DLD1 (cell line): ENCODE measurements at regions not wholly inside any gene's neighbourhood (a gene's known extent, or its start where the extent isn't known, plus 50 kb on each side); places are given as distances from the start of the nearest gene placed in this dataset.

Source experiments
- in situ Hi-C: cut with HindIII; loops from 2 replicates; pipeline ENCODE4 v1.10.0; 2017; ENCODE audit warnings: low sequenced_read_pairs

DNA sequence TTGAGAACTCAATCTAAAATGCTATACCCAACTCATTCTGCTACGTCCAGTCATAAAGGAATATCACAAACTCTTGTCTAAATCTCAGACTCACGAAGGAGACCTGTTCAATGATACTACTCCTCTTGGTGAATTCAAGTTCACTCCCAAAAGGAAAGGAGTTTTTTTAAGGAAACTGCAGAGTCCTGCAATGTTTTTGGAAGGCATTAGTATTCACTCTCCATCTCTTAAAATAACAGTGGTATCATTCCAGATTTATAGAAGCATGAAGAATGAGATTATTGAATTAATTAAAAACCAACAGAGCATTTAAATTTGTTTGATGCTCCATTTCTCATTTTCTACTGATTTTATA lies 73.4 kb downstream of the FOXD1 start:
- in situ Hi-C loops = no loop called here

DNA sequence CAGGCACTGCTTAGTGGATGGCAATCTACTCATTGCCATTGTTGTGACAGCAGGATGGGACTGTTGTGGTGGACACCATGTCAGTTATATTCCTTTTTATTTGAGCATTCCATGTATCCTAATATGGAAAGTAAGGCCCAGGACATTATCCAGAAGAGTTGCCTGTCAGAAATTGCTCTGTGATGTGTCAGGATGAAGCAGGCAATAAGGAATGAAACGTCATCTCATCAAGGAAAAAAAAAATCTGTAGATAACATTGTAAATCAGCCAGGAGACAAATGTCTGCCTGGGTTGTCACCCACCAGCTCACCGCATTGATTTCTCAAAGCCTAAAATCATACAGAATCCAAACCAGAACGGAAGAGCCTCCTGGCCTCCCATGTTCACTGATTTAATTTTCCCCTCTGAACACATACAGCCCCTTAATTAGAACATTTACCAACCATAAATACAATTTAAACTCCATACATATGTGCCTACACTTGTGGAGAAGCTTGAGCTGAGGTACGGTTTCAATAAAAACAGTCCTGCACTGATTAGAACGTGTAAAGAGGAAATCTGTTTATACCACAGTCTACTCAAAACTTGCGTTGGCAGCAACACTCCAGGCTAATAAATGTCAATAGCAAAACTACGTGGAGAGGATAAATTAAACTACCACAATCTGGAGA lies 73.9 kb downstream of the FOXD1 start:
- in situ Hi-C loops = no loop called here

DNA sequence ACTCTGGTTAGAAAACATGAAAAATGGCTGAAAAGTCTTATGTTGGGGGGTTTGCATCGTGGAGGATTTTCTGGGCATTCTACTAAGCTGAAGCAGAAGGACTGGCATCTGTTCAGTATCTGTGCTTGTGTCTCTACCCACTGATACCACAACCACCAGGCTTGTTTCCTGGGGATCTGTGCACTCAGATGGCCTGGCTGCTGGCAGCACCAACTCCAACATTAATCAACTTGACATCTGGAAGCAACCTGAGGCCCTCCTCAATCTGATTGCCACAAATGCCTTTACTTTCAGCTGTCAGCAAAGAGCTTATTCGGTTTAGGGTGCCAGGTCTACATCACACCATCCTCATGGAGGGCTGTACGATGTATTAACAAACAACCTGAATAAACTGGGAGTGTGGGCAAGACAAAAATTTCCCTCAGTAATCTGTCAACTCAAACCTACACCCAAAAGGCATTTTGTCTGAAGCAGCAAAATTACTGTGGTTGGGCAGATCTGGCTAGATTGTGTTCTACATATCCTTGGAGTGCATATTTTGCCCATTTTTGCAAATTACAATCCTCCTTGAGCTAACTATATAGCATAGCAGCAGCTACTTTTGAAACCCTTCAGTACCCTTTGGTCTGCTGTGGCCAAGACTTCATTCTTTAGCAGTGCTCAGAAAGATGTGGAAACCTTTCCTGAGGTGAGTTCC lies 74.6 kb downstream of the FOXD1 start:
- in situ Hi-C loops = no loop called here

DNA sequence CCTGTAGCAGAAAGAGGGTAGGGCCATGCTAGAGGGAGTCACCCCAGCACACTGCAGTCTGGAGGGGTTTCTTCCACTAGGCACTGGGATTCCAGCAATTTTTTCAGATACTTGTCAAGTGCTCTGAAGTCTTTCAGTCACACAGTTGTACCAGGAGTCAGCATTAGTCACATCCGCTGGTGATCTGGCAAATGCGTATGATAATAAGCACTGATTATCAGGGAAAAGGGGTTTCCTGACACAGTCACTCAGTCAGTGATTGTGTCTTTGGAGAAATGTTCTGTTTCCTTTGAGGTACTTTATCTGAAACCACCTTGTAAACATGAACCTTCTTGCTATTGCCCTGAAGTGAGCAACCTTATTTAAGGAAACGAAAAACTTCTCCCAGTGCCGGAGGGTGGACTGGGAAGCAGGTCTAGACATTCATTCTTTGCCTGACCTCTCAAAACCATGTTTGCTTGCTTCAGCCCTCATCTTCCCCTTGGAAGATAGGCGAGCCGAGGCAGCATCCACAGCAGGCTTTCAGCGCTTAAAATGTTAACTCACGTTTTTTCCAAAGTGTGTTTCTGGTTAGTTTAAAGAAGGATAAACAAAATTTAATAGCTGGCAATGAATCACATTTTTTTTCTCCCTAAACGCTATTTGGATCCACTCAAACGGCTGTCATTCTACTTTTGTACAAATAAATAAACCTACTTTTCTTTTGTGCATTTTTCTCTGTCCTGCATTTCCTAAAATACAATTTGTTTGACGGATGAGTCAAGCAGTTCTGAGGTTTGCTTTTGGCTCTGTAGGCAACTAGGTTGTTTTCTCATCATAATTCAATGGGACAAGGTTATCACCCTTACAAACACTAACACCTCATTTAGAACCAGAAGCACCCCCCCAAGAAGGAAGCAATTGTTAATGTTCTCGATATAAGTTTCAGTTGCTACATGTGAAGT lies 77.7 kb downstream of the FOXD1 start:
- in situ Hi-C loops = no loop called here

DNA sequence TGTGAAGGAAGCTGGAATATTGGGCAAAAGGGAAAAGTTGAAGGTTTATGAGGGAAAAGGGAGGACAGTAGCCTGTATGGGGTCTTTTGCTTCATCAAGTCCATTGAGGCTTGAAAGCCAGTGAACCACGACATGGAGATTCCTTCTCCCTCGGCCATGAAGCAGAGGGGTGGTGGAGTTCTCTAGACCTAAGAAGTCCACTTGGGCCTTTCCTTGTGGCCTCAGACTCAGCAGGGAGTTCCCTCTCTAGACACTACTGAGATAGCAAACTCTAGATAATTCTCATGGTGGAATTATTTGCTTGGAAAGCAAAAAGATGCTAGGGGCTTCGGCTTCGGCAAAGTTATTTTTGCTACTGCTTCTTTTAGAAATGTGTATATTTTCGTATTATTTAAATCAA lies 78.5 kb downstream of the FOXD1 start:
- in situ Hi-C loops = no loop called here

DNA sequence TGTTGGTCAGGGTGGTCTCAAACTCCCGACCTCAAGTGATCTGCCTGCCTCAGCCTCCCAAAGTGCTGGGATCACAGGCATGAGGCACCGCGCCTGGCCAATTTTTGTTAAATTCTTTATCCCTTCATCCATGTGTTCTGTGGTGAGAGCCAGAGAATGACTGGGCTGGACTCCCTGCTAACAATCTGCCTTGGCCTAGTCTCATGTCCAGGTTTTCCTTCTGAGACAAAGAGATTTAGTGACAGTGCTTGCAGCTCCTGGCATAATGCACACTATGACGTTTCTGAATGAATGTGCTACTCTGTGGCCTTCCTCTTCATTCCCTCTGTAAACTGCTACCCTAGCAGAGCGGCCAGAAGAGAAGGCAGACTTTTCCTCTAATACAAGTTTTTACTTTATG lies 79.3 kb downstream of the FOXD1 start:
- in situ Hi-C loops = no loop called here

DNA sequence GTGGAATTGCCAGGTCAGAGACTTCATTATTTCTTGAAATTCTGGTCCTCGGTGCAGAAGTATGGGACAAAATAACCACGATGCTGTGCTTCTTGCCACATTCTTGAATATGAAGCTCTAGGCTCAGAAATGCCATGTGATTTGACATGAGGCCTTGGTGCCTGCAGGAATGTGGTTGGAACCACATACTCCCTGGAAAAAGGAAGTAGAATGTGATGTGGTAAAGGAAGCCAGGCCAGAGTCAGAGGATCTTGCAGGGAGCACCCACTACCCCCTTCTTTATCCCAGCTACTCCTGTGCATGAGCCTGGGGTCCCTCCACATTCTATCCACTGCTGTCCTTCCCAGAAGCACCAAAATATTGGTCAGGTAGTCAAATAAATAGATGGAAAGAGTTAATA lies 80.9 kb downstream of the FOXD1 start:
- in situ Hi-C loops = no loop called here

DNA sequence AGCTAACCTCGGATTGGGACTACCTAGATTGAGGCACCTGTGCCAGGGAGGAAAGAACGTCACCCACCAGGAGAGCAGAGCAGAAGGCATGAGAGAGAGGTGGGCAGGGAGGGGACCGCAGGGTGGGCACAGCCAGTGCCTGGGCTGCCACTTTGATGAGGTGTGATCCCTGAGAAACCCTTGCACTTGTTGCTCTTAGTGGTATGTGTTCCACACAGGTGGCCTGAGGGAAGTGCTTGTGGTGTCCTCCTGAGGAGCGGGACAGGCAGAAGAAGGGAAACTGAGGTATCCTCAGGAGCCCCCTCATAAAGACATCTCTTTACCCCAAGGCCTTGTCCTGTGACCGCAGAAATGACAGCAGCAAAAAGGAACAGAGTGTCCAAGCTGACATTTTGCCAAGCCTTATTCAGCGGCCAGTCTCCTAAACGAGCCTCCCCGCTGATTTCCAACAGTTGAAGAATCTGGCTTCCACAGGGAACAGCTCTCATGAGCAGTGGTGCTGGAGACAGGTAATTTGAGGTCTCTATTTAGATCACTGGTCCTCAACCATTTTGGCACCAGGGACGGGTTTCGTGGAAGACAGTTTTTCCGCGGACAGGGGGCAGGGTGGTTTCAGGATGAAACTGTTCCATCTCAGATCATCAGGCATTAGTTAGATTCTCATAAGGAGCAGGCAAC lies 82.4 kb downstream of the FOXD1 start:
- in situ Hi-C loops = no loop called here

DNA sequence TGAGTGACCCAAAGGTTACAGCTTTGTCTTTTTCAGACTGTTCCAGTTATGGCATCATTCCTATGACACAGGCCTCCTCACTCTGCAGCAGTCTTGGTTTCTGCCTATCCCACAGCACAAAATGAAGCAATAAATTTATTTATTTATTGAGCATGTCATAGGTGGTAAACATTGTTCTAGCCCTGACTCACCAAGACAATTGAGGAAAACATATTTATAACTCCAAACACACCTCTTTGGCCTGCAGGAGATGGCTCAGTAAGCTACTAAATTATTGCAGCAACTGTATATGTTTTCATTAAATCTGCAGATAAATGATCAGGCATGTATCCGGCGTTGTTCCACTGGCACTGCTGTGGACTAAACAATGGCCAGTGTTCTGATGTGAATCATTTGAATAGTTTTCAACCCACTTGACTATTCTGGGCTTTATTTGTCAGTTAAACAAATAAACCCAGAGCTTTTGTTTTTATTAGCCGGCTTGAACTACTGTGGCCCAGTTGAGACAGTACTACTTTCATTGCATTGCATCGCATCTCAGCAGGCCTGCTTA lies 83.2 kb downstream of the FOXD1 start:
- in situ Hi-C loops = no loop called here

DNA sequence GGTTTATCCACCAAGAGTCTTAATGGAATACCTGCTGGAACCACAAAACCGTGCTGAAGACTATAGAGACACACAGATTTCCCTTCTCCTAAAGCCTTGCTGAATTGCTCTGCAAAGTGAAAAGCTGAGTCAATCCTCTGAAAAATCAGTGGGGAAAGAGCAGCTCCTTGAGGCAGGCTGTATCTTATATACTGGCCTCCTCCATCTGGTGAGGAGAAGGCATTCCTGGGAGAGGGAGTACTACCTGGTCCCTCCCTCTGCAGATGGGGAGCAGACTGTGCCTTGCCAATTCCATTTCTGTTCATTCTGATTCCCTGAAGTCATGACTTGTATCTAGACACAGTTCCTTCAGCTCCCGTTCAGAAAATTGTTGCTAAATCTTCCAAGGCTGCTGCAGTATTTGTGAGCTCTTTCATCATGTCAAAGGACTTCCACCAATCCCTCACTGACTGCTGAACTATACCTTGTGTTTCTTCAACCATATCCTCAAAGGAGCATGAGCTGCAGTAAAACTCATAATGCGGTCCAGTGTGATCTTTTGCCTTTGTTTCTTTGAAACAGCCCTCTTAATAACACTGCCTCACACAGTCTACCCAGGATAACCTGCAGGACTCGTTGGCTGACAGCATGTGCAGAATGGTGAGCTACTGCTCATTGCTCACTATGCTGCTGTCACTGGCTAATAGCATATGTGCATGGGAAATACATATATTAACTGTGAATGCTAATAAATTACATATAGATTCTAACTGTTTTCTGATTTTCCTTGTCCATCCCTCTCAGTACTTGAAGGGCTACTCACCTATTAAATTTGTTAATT lies 84.5 kb downstream of the FOXD1 start:
- in situ Hi-C loops = no loop called here

DNA sequence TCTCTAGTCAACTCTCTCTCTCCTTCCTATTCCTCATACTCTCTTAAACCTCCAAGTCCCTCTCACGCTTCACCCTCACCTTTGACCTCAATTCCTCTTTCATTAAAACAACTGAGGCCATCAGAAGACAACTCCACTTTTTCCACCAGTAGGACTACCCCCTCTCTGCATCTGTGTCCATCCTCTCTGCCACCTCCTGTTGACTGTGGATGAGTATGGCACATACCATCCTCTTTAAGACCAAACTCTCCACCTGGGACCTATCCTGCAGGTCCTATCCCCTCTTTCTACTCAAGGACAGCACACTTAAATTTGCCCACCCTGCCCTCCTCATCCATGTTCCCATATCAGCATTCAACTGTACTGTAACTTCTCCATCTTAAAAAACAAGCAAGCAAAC lies 89.2 kb downstream of the FOXD1 start:
- in situ Hi-C loops = no loop called here

DNA sequence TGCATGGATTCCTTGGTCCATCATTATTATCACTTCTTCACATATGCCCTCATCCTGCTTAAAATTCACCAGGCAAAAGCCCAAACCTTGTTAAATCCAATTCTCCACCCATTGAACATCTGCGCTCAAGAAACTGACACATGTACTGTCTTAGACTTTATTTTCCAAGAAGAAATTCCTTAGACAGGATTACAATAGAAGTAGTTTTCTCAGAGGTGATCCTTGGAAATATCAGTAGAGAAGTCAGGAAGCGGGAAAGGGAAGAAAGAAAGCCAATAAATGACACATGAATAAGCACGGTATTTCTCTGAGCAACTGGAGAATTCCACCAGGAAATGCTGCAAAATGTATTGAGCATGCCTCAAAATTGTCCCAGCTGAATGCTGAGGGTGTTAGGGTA lies 90.2 kb downstream of the FOXD1 start:
- in situ Hi-C loops = no loop called here

DNA sequence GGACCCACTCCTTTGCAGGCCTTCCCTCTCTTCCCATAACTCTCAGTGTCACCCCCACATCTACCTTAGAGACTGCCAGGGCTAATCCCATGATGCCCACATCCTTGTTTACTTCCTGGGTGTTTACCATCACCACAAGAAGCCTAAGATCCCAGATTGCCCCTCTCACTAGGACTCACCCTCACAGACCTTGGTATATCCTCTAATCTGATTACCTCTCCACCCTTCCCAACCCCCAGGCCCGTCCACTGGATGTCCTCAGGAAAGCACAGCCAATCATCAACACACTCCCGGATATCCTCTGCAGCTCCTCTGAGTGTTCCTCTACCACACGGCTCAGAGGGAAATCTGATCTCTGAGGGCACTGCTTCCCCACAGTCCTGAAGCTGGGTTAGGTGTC lies 91.0 kb downstream of the FOXD1 start:
- in situ Hi-C loops = no loop called here

DNA sequence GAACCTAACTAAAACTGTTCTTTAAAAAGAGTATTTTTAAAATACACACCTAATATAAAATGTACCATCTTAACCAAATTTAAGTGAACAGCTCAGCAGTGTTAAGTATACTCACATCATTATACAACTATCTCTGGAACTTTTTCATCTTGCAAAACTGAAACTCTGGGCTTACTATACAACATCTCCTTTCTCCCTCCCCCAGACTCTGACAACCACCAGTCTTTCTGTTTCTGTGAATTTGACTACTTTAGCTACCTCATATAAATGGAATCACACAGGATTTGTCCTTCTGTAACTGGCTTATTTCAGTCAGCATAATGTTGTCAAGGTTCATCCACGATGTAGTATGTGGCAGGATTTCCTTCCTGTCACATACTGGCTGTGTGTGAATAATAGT lies 93.5 kb downstream of the FOXD1 start:
- in situ Hi-C loops = no loop called here

DNA sequence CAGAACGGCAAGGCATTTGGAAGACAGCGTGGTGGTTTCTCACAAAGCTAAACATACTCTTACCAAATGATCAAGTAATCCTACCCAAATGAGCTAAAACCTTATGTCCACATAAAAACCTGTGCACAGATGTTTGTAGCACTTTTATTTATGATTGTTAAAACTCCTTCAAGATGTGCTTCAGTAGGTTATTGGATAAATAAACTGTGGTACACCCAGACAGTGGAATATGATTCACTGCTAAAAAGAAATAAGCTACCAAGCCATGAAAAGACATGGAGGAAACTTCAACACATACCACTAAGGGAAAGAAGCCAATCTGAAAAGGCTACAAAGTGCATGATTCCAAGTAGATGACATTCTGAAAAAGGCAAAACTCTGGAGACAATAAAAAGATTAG lies 94.2 kb downstream of the FOXD1 start:
- in situ Hi-C loops = no loop called here

DNA sequence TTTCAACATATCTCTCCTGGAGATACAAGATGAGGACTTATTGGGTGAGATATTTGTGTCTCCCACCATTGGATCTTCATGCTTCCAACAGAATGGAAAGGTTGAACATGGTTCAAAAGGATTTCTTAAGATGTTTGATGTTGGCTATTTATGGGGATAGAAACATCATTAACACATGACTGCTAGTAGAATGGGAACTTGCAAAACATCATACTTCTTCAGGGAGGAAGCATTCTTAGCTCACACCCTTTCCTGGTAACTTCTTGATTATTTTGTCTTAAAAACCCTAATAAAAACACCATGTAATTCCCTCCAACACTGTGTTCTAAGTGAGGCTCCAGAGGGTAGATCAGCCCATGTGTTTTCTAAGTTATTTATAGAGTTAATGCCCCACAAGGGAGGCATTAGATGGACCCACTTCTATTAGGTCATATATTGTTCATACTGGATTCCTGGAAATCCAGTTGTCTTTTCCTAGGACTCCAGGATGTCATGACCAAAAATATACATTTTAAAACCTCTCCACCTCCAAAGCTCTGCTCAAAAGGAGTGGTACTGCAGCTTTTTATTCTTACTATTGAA lies 95.8 kb downstream of the FOXD1 start:
- in situ Hi-C loops = no loop called here

DNA sequence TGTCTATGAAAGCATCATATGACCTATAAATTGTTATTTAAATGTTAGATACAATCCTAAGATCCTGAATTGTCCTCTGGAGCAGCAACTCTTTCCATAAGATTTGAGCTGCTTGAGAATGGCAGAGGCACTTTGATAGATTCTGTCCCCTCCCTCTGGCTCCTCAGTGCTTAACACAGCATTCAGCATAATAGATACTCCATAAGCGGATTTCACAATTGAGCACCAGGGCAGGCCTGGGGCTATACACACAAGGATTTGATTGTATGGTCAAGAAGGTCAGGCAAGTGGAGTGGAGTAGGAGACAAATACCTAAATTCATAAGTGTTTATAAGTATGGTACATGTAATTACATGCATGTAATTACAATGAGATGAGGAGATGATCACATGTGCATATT lies 96.3 kb downstream of the FOXD1 start:
- in situ Hi-C loops = no loop called here

DNA sequence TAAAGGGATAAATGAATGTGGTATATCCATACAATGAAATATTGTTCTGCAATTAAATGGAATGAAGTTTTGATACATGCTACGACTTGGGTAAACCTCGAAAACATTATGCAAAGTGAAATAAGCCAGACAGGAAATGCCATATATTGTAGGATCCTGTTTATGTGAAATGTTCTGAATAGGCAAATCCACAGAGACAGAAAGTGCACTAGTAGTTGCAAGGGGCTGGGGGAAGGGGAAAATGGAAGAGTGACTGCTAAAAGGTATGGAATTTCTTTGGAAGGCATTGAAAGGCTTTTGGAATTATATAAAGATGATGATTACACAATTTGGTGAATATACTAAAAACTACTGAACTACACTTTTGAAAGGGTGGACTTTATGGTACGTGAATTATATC lies 97.0 kb downstream of the FOXD1 start:
- in situ Hi-C loops = no loop called here

DNA sequence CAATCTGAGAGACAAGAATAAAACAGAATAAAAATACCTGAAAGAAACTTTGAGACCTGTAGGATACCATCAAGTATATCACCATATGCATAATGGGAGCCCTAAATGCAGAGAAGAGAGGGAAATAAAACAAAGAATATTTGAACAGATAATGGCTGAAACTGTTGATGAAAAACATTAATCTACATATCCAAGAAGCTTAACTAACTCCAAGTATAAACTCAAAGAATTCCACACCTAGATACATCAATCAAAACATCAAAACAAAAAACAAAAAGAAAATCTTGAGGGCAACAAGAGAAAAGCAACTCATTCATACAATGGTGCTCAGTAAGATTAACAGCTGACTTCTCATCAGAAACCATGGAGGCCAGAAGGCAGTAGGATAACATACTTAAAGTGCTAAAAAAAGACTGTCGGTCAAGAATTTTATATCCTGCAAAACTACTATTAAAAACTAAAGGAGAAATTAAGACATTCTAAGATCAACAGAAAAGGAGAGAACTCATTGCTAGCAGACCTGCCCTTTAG lies 101.6 kb downstream of the FOXD1 start:
- in situ Hi-C loops = loop anchor here (5.0 kb wide), 1 partner anchor 50 kb away; no protein-coding TSS in a partner anchor
